Karpas-422 (cell line): ENCODE measurements at regions not wholly inside any gene's neighbourhood (a gene's known extent, or its start where the extent isn't known, plus 50 kb on each side); places are given as distances from the start of the nearest gene placed in this dataset.

Experiments
- DNase-seq: peaks from one replicate; pipeline ENCODE4 v3.0.0-alpha.2; 2015
- H2AFZ ChIP-seq: fragments of 200-600 bp; sonication (generic); 2 replicates; pipeline ENCODE4 v1.6.1; 2014; ENCODE audit warnings: antibody characterized with exemption, low read length, mixed read lengths
- H3K27ac ChIP-seq: fragments of 200-600 bp; sonication (generic); 2 replicates; pipeline ENCODE4 v1.5.1; 2014; ENCODE audit warnings: mild to moderate bottlenecking, low read length, moderate library complexity
- H3K27me3 ChIP-seq: fragments of 200-600 bp; sonication (generic); 2 replicates; pipeline ENCODE4 v1.6.1; 2014; ENCODE audit warnings: low read length, mixed read lengths
- H3K36me3 ChIP-seq: fragments of 200-600 bp; sonication (generic); 2 replicates; pipeline ENCODE4 v1.6.1; 2014; ENCODE audit warnings: low read length, mixed read lengths; ENCODE audit not compliant: insufficient read depth
- H3K4me1 ChIP-seq: fragments of 200-600 bp; sonication (generic); 2 replicates; pipeline ENCODE4 v1.6.1; 2014; ENCODE audit warnings: mild to moderate bottlenecking, low read length, mixed read lengths
- H3K4me2 ChIP-seq: fragments of 200-600 bp; sonication (generic); 2 replicates; pipeline ENCODE4 v1.6.1; 2014; ENCODE audit warnings: low read length, low read depth, mild to moderate bottlenecking; ENCODE audit not compliant: poor library complexity, severe bottlenecking
- H3K4me3 ChIP-seq: fragments of 200-600 bp; sonication (generic); 2 replicates; pipeline ENCODE4 v1.5.1; 2014; ENCODE audit warnings: mild to moderate bottlenecking, antibody characterized with exemption, low read length, mixed read lengths
- H3K79me2 ChIP-seq: fragments of 200-600 bp; sonication (generic); 2 replicates; pipeline ENCODE4 v1.6.1; 2014; ENCODE audit warnings: mild to moderate bottlenecking, low read length, mixed read lengths
- H3K9ac ChIP-seq: fragments of 200-600 bp; sonication (generic); 2 replicates; pipeline ENCODE4 v1.6.0; 2014; ENCODE audit warnings: low read length
- H3K9me2 ChIP-seq: fragments of 200-600 bp; sonication (generic), shearing (Covaris generic); replicated peaks from 2 replicates; pipeline ENCODE4 v1.6.0; 2014; ENCODE audit warnings: mild to moderate bottlenecking, low read length, moderate library complexity; ENCODE audit not compliant: insufficient read depth
- H3K9me3 ChIP-seq: fragments of 300-700, 200-600 bp; sonication (generic); 2 replicates; pipeline ENCODE4 v1.6.1; 2014; ENCODE audit warnings: low read length, mixed read lengths
- H4K20me1 ChIP-seq: fragments of 200-600 bp; sonication (generic); 2 replicates; pipeline ENCODE4 v1.6.1; 2014; ENCODE audit warnings: mild to moderate bottlenecking, antibody characterized with exemption, low read length, low read depth; ENCODE audit not compliant: insufficient read depth

DNA sequence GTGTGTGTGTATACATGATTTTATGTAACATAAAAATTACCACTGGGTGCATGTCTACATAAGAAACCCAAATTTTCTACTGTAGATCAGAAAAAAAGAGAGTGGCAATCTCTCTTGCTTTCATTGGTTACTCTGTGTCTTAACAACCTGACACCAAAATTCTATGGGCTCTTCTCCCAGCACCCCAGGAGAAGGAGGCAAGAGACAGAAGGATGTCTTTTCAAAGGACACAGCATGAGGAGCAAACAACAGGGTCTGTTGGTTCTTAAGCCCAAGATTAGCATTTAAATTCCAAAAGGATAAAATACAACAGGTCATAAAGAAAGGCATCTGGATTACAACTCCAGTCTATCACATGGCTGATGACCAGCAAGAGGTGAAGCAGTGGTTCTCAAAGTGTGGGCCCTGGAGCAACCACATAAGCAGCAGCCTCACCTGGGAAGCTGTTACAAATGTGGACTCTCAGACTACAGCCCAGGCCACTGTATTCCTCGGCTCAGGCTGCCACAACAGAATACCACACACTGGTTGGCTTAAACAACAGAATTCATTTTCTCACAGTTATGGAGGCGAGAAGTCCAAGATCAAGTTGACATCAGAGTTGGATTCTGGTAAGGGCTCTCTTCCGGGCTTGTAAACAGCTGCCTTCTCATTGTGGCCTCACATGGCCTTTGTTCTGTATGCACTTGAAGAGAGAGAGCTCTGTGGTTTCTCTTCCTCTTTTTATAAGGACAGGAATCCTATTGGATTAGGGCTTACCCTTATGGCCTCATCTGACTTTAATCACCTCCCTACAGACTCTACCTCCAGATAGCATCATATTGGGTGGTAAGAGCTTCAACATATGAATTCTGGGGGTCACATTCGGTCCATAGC lies 79.8 kb upstream of the RNF152 start:
- no peaks in the 10 kb centered on the region for H4K20me1 ChIP-seq
- no peaks in the 10 kb centered on the region for H3K79me2 ChIP-seq
- peaks cover 6% of the 10 kb centered on the region for H3K4me1 ChIP-seq
- H3K9ac ChIP-seq, result no peak overlapping the region
- DNase-seq, result peak; percentile 73
- H3K4me2 ChIP-seq, result no peak overlapping the region
- H3K36me3 ChIP-seq, result no peaks in the 10 kb centered on the region
- no peaks in the 10 kb centered on the region for H3K9me2 ChIP-seq
- H2AFZ ChIP-seq, result peak overlapping the region; percentile 18; the same call in 1 of the 2 replicates
- no peak overlapping the region for H3K4me3 ChIP-seq
- no peak overlapping the region for H3K27ac ChIP-seq
- no peaks in the 10 kb centered on the region for H3K27me3 ChIP-seq
- H3K9me3 ChIP-seq, result no peaks in the 10 kb centered on the region

DNA sequence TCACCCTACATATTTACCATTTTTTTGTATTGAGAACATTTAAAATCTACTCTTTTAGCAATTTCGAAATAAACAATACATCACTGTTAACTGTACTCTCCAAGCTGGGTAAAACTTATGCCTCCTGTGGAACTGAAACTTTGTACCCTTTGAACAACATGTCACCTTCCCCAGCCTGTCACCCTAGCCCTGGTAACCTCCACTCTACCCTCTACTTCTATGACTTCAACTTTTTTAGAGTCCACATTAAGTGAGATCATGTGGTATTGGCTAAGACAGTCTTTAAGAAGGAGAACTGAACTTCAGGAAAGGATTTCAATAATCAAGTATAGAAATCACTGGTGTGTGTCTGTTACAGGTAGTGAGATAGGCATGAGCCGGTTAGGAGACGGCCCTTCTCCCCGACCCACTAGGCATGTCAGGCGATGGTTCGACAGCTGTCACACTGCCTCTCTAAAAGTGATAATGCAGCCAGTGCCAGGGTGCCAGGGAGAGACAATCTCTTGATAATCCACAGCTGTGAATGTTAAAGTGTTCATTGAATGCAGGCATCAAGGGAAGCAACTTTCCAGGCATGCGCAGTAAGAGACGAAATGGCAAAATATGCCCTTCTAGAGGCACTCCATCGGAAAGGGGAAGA lies 74.6 kb upstream of the RNF152 start:
- H2AFZ ChIP-seq, result no peak overlapping the region
- H3K79me2 ChIP-seq, result no peaks in the 10 kb centered on the region
- no peak for DNase-seq
- no peak overlapping the region for H3K9ac ChIP-seq
- peaks cover 1% of the 10 kb centered on the region; the same call in 1 of the 2 replicates for H3K4me1 ChIP-seq
- no peaks in the 10 kb centered on the region for H3K36me3 ChIP-seq
- H3K9me3 ChIP-seq, result no peaks in the 10 kb centered on the region
- no peaks in the 10 kb centered on the region for H3K9me2 ChIP-seq
- H3K27ac ChIP-seq, result no peak overlapping the region
- H3K4me3 ChIP-seq, result no peak overlapping the region
- no peaks in the 10 kb centered on the region for H4K20me1 ChIP-seq
- no peak overlapping the region for H3K4me2 ChIP-seq
- no peaks in the 10 kb centered on the region for H3K27me3 ChIP-seq

DNA sequence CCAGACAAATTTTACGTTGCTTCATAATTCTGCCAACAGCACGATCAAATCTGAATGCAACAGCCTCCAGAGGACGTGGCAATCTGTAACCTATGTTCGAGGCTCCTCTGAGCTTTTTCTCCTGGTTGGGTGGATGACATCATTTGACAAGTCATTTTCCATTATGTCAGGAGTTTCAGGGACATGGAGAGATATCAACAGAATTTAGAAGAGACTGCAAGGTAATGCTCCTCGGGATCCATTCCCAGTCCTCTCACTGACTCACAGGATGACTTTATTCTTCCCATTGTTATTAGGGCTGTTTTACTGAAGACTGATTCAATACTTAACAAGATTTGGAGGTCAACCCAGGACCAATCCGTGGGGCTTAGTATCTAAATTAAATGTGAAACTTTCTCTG lies 72.5 kb upstream of the RNF152 start:
- no peaks in the 10 kb centered on the region for H4K20me1 ChIP-seq
- H3K4me1 ChIP-seq, result no peaks in the 10 kb centered on the region
- H3K9ac ChIP-seq, result no peak overlapping the region
- no peak for DNase-seq
- H3K79me2 ChIP-seq, result no peaks in the 10 kb centered on the region
- no peaks in the 10 kb centered on the region for H3K9me2 ChIP-seq
- H3K4me2 ChIP-seq, result no peak overlapping the region
- no peak overlapping the region for H3K27ac ChIP-seq
- no peaks in the 10 kb centered on the region for H3K27me3 ChIP-seq
- no peaks in the 10 kb centered on the region for H3K36me3 ChIP-seq
- H2AFZ ChIP-seq, result no peak overlapping the region
- H3K4me3 ChIP-seq, result no peak overlapping the region
- H3K9me3 ChIP-seq, result no peaks in the 10 kb centered on the region

DNA sequence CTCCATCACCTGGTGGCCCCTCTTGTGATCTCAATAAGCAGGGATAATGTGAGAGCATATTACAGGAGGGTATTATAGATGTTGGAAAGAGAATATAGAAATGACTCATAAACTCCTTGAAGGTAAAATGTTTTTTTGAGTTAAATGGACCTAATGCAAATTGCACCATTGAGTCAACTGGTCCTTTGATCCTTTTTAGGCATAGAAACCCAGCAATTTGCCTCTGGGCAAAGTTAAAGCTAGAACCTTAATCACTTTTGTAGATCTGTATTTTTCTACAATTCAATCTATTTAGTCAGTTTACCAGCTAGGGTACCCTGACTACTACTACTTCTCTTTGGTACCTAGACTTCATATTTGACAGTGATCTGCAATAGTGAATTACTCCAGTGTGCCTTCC lies 71.8 kb upstream of the RNF152 start:
- Histone ChIP-seq H3K27me3 (no peaks in the 10 kb centered on the region), H3K36me3 (no peaks in the 10 kb centered on the region), H3K4me2 (no peak overlapping the region), H3K9me2 (no peaks in the 10 kb centered on the region), H3K4me1 (no peaks in the 10 kb centered on the region), H2AFZ (no peak overlapping the region), H3K27ac (no peak overlapping the region), H3K79me2 (no peaks in the 10 kb centered on the region), H3K4me3 (no peak overlapping the region), H3K9ac (no peak overlapping the region), H3K9me3 (no peaks in the 10 kb centered on the region), H4K20me1 (no peaks in the 10 kb centered on the region)
- DNase-seq, result no peak

DNA sequence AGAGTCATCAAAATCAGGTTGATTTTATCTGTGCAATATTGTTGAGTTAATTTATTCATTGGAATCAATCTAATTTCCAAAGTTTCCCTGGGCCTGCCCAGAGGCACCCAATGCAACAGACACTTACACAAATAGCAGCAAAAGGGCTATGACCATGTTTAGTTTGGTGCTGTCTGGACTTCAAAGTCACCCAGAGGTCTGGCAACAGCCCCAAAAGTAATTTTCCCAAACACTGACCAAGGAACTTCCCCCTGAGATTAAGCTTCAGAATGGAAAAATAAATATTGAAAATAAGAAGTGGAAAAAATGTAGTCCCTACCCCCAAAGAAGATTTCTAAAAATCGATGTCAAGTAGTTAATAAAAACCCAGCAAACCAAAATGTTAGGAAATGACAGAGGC lies 70.9 kb upstream of the RNF152 start:
- Histone ChIP-seq H3K4me3 (no peak overlapping the region), H3K79me2 (no peaks in the 10 kb centered on the region), H3K27me3 (no peaks in the 10 kb centered on the region), H2AFZ (no peak overlapping the region), H4K20me1 (no peaks in the 10 kb centered on the region), H3K4me1 (no peaks in the 10 kb centered on the region), H3K9ac (no peak overlapping the region), H3K9me3 (no peaks in the 10 kb centered on the region), H3K27ac (no peak overlapping the region), H3K36me3 (no peaks in the 10 kb centered on the region), H3K4me2 (no peak overlapping the region), H3K9me2 (no peaks in the 10 kb centered on the region)
- no peak for DNase-seq

DNA sequence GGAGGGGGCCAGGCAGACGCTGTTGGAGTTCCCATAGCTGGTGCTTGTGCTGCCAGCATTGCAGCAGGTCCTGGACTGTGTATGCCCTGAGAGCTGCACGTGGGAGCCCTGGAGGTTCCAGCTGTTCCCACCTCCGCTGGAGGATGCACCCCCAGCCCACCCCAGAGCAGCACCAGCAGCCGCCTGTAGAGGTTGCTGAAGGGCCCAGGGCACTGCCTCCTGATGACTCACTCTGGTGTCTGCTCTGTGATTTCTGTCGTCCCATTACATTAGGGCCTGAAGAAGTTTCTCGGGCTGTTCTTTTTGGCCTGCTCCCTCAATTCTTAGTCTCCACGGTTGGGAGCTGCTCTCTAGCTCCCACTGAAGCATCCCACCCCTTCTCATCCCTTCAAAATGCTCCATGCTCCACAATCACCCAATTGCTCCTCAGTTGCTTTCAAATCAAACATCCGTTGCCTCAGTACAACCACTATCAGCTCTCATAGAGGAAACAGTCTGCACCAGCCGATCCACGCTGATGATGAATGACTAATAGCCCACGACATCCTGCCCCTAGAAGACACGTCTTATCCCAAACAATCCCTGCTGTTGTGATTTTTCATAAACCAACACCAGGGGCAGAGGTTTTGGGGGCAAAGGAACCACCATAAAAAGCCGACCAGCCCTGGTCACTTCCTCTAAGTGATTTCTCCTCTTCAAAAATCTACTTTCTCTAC lies 65.2 kb upstream of the RNF152 start:
- H3K36me3 ChIP-seq, result no peaks in the 10 kb centered on the region
- no peaks in the 10 kb centered on the region for H3K4me1 ChIP-seq
- no peak overlapping the region for H2AFZ ChIP-seq
- no peaks in the 10 kb centered on the region for H3K9me2 ChIP-seq
- no peaks in the 10 kb centered on the region for H3K79me2 ChIP-seq
- H3K4me3 ChIP-seq, result no peak overlapping the region
- no peak for DNase-seq
- H3K27me3 ChIP-seq, result no peaks in the 10 kb centered on the region
- no peak overlapping the region for H3K4me2 ChIP-seq
- no peaks in the 10 kb centered on the region for H4K20me1 ChIP-seq
- H3K9ac ChIP-seq, result no peak overlapping the region
- no peaks in the 10 kb centered on the region for H3K9me3 ChIP-seq
- H3K27ac ChIP-seq, result no peak overlapping the region

DNA sequence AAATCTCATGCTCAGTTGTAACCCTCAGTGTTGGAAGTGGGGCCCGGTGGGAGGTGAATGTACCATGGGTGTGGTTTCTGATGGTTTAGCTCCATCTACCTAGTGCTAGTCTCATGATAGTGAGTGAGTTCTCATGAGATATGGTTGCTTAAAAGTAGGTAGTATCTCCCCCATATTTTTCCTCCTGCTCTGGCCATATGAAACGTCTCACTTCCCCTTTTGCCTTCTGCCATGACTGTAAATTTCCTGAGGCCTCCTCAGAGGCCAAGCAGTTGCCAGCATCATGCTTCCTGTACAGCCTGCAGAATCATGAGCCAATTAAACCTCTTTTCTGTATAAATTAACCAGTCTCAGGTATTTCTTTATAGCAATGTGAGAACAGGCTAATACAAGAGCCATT lies 62.8 kb upstream of the RNF152 start:
- no peak for DNase-seq
- Histone ChIP-seq H3K27ac (no peak overlapping the region), H3K9me3 (no peaks in the 10 kb centered on the region), H3K9ac (no peak overlapping the region), H3K4me1 (peaks cover 10% of the 10 kb centered on the region), H3K4me3 (no peak overlapping the region), H3K27me3 (no peaks in the 10 kb centered on the region), H2AFZ (no peak overlapping the region), H4K20me1 (no peaks in the 10 kb centered on the region), H3K36me3 (no peaks in the 10 kb centered on the region), H3K79me2 (no peaks in the 10 kb centered on the region), H3K9me2 (no peaks in the 10 kb centered on the region), H3K4me2 (no peak overlapping the region)

DNA sequence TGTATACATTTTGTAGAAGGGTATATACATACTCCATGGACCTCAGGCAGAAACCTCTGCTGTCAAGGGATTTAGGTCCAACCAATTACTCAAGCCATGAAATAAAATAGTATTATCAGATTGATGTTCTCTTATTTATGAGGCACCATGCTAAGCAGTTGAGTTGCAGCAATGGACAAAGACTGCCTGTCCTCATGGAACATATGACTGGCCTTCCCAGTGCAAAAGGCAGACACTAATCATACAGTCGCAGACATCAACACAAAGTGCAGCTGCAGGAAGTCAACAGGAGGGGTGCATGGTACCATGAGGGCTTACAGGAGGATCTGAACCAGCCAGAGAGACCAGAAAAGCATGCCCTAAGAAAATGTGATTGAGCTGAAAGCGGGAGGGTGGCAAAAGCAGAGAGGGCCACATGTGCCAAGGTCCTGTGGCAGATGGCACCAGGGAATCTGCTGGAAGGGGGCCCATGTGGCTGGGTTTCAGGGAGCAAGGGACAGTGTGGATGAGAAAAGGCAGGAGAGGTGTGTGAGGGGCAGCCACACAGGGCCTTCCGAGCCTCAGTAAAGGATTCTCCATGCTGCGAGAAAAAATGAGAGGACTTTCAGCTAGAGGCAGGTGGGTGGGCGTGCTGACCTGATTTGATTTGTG lies 61.4 kb upstream of the RNF152 start:
- Histone ChIP-seq H3K27me3 (no peaks in the 10 kb centered on the region), H3K79me2 (no peaks in the 10 kb centered on the region), H2AFZ (no peak overlapping the region), H3K9me3 (no peaks in the 10 kb centered on the region), H3K27ac (no peak overlapping the region), H3K9me2 (no peaks in the 10 kb centered on the region), H3K4me1 (peaks cover 10% of the 10 kb centered on the region), H3K4me3 (no peak overlapping the region), H3K4me2 (no peak overlapping the region), H3K36me3 (no peaks in the 10 kb centered on the region), H4K20me1 (no peaks in the 10 kb centered on the region), H3K9ac (no peak overlapping the region)
- no peak for DNase-seq
